CD8-positive, alpha-beta memory T cell (primary cell): ENCODE measurements at regions not wholly inside any gene's neighbourhood (a gene's known extent, or its start where the extent isn't known, plus 50 kb on each side); places are given as distances from the start of the nearest gene placed in this dataset.

Source experiments
- CTCF ChIA-PET: fragments of 350-600 bp; sonication (Branson Sonifier 250); formaldehyde crosslinking; loops from one replicate; lab custom pipeline; 2021; ENCODE audit warnings: antibody characterized with exemption; lab: Charles Lee
- POLR2A ChIA-PET: fragments of 350-600 bp; sonication (Branson Sonifier 250); formaldehyde crosslinking; loops from one replicate; lab custom pipeline; 2021; ENCODE audit warnings: antibody characterized with exemption; lab: Charles Lee
- DNase-seq, 5 donors: peaks; one replicate each; pipeline versions ENCODE4 v3.0.0 to v3.0.0-alpha.2; 2020 to 2022; ENCODE audit warnings: mixed read lengths in 1 of 5
- H3K27ac ChIP-seq: one replicate; pipeline ENCODE4 v1.7.0; 2013; ENCODE audit warnings: low read depth, mild to moderate bottlenecking, low read length, moderate library complexity
- H3K27me3 ChIP-seq: 2 replicates; pipeline ENCODE4 v1.7.0; 2013; ENCODE audit warnings: low read length, mild to moderate bottlenecking; ENCODE audit not compliant: insufficient read depth, poor library complexity, severe bottlenecking
- H3K36me3 ChIP-seq: 2 replicates; pipeline ENCODE4 v1.7.0; 2013; ENCODE audit warnings: mild to moderate bottlenecking, low read length, moderate library complexity; ENCODE audit not compliant: insufficient read depth
- H3K4me1 ChIP-seq: 2 replicates; pipeline ENCODE4 v1.7.0; 2013; ENCODE audit warnings: mild to moderate bottlenecking, low read length, moderate library complexity; ENCODE audit not compliant: insufficient read depth
- H3K4me3 ChIP-seq: 2 replicates; pipeline ENCODE4 v1.7.0; 2013; ENCODE audit warnings: mild to moderate bottlenecking, low read length
- H3K9me3 ChIP-seq: 2 replicates; pipeline ENCODE4 v1.7.0; 2013; ENCODE audit warnings: mild to moderate bottlenecking, low read length
- H3K27ac Mint-ChIP-seq, 8 donors: one replicate each; pipeline ENCODE4 v1.8.0; 2020 to 2021; ENCODE audit warnings: mixed read lengths in 8 of 8, mild to moderate bottlenecking in 6 of 8, inconsistent platforms in 3 of 8, moderate library complexity in 3 of 8
- H3K27me3 Mint-ChIP-seq, 2 donors: one replicate each; pipeline ENCODE4 v1.8.0; 2020 to 2021; ENCODE audit warnings: mixed read lengths in 2 of 2, mild to moderate bottlenecking in 1 of 2, moderate library complexity in 1 of 2
- H3K36me3 Mint-ChIP-seq, 3 donors: one replicate each; pipeline ENCODE4 v1.8.0; 2020 to 2021; ENCODE audit warnings: mixed read lengths in 3 of 3, inconsistent platforms in 1 of 3, mild to moderate bottlenecking in 1 of 3
- H3K4me1 Mint-ChIP-seq, 3 donors: one replicate each; pipeline ENCODE4 v1.8.0; 2020 to 2021; ENCODE audit warnings: mixed read lengths in 3 of 3, inconsistent platforms in 1 of 3, mild to moderate bottlenecking in 1 of 3
- H3K4me3 Mint-ChIP-seq, 7 donors: one replicate each; pipeline ENCODE4 v1.8.0; 2020 to 2021; ENCODE audit warnings: mixed read lengths in 7 of 7, mild to moderate bottlenecking in 6 of 7, moderate library complexity in 4 of 7, inconsistent platforms in 2 of 7
- H3K9me3 Mint-ChIP-seq, 5 donors: one replicate each; pipeline ENCODE4 v1.8.0; 2020 to 2022; ENCODE audit warnings: mixed read lengths in 5 of 5, mild to moderate bottlenecking in 3 of 5, moderate library complexity in 2 of 5, inconsistent platforms in 1 of 5

- Histone ChIP-seq H3K27ac (no peak overlapping the region), H3K4me1 (no peaks in the 10 kb centered on the region), H3K36me3 (no peaks in the 10 kb centered on the region), H3K27me3 (no peaks in the 10 kb centered on the region), H3K9me3 (no peaks in the 10 kb centered on the region), H3K4me3 (no peak overlapping the region)
- no peak for DNase-seq
- peaks cover under 1 to 3% of the 10 kb centered on the region in 2 donors for H3K27me3 Mint-ChIP-seq
- POLR2A ChIA-PET: no interaction called here
- no peaks in the 10 kb centered on the region for H3K4me1 Mint-ChIP-seq
- CTCF ChIA-PET: no interaction called here
- no peak overlapping the region for H3K27ac Mint-ChIP-seq
- peaks cover 0 to 3% (median 0%) of the 10 kb centered on the region in 5 donors for H3K9me3 Mint-ChIP-seq
- H3K36me3 Mint-ChIP-seq: no peaks in the 10 kb centered on the region
- no peak overlapping the region for H3K4me3 Mint-ChIP-seq
Observed at GRCh38 chr10:124296813-124297788, 121.6 kb downstream of the OAT start.

GRCh38 chr10:124296121-124296812 is 122.5 kb downstream of the OAT start:
- Mint-ChIP-seq H3K9me3 (peaks cover 0 to 3% (median 0%) of the 10 kb centered on the region in 5 donors), H3K27ac (no peak overlapping the region), H3K36me3 (no peaks in the 10 kb centered on the region), H3K4me3 (no peak overlapping the region), H3K27me3 (peaks cover 0 to under 1% of the 10 kb centered on the region in 2 donors), H3K4me1 (no peaks in the 10 kb centered on the region)
- no peak overlapping the region for H3K27ac ChIP-seq
- H3K4me3 ChIP-seq: no peak overlapping the region
- CTCF ChIA-PET: interaction anchor here (1.3 kb wide), 1 partner anchor 93 kb away, joined by 3 read pairs; no protein-coding TSS in a partner anchor
- POLR2A ChIA-PET: no interaction called here
- DNase-seq: no peak
- H3K27me3 ChIP-seq: no peaks in the 10 kb centered on the region
- H3K36me3 ChIP-seq: no peaks in the 10 kb centered on the region
- H3K9me3 ChIP-seq: no peaks in the 10 kb centered on the region
- no peaks in the 10 kb centered on the region for H3K4me1 ChIP-seq

- Mint-ChIP-seq H3K4me3 (no peak overlapping the region), H3K36me3 (no peaks in the 10 kb centered on the region), H3K9me3 (no peaks in the 10 kb centered on the region), H3K27ac (no peak overlapping the region), H3K27me3 (no peaks in the 10 kb centered on the region), H3K4me1 (peaks cover 0 to 2% (median 0%) of the 10 kb centered on the region in 3 donors)
- POLR2A ChIA-PET: no interaction called here
- Histone ChIP-seq H3K9me3 (no peaks in the 10 kb centered on the region), H3K27ac (no peak overlapping the region), H3K27me3 (no peaks in the 10 kb centered on the region), H3K4me1 (no peaks in the 10 kb centered on the region), H3K36me3 (no peaks in the 10 kb centered on the region), H3K4me3 (no peak overlapping the region)
- no peak for DNase-seq
- CTCF ChIA-PET: interaction anchor here (1.3 kb wide), 1 partner anchor 94 kb away, joined by 3 read pairs; no protein-coding TSS in a partner anchor
Observed at GRCh38 chr10:124294811-124295770, 123.6 kb downstream of the OAT start.

- POLR2A ChIA-PET: no interaction called here
- Histone ChIP-seq H3K9me3 (no peaks in the 10 kb centered on the region), H3K27me3 (no peaks in the 10 kb centered on the region), H3K27ac (no peak overlapping the region), H3K4me1 (no peaks in the 10 kb centered on the region), H3K4me3 (no peak overlapping the region), H3K36me3 (no peaks in the 10 kb centered on the region)
- Mint-ChIP-seq H3K36me3 (no peaks in the 10 kb centered on the region), H3K4me3 (no peak overlapping the region), H3K27ac (no peak overlapping the region), H3K27me3 (no peaks in the 10 kb centered on the region), H3K9me3 (no peaks in the 10 kb centered on the region), H3K4me1 (peaks cover 0 to 5% (median 0%) of the 10 kb centered on the region in 3 donors)
- no peak for DNase-seq
- CTCF ChIA-PET: no interaction called here
Observed at GRCh38 chr10:124293616-124294449, 124.9 kb downstream of the OAT start.

- Histone ChIP-seq H3K4me3 (no peak overlapping the region), H3K27ac (no peak overlapping the region), H3K36me3 (no peaks in the 10 kb centered on the region), H3K27me3 (no peaks in the 10 kb centered on the region), H3K4me1 (no peaks in the 10 kb centered on the region), H3K9me3 (no peaks in the 10 kb centered on the region)
- ChIA-PET CTCF (no interaction called here), POLR2A (no interaction called here)
- Mint-ChIP-seq H3K4me1 (peaks cover 0 to 5% (median 0%) of the 10 kb centered on the region in 3 donors), H3K27ac (no peak overlapping the region), H3K27me3 (no peaks in the 10 kb centered on the region), H3K4me3 (no peak overlapping the region), H3K9me3 (no peaks in the 10 kb centered on the region), H3K36me3 (no peaks in the 10 kb centered on the region)
- DNase-seq: no peak
Observed at GRCh38 chr10:124292911-124293615, 125.7 kb downstream of the OAT start.

GRCh38 chr10:124291001-124291701 is 127.6 kb downstream of the OAT start:
- H3K9me3 Mint-ChIP-seq: no peaks in the 10 kb centered on the region
- ChIA-PET POLR2A (no interaction called here), CTCF (no interaction called here)
- no peaks in the 10 kb centered on the region for H3K4me1 ChIP-seq
- H3K27me3 Mint-ChIP-seq: peaks cover 0 to 2% of the 10 kb centered on the region in 2 donors
- DNase-seq: no peak
- H3K4me3 Mint-ChIP-seq: no peak overlapping the region
- H3K4me3 ChIP-seq: no peak overlapping the region
- no peaks in the 10 kb centered on the region for H3K36me3 Mint-ChIP-seq
- H3K4me1 Mint-ChIP-seq: peaks cover 0 to 5% (median 0%) of the 10 kb centered on the region in 3 donors
- H3K27ac Mint-ChIP-seq: no peak overlapping the region
- no peaks in the 10 kb centered on the region for H3K9me3 ChIP-seq
- no peak overlapping the region for H3K27ac ChIP-seq
- no peaks in the 10 kb centered on the region for H3K27me3 ChIP-seq
- no peaks in the 10 kb centered on the region for H3K36me3 ChIP-seq
